SHP77 (cell line): ENCODE measurements at regions not wholly inside any gene's neighbourhood (a gene's known extent, or its start where the extent isn't known, plus 50 kb on each side); places are given as distances from the start of the nearest gene placed in this dataset.

Experiments used
- DNase-seq, 2 experiments: peaks; one replicate each; lab custom pipeline; 2025; lab: John Stamatoyannopoulos, UW

- DNase-seq, result no peak
Observed at GRCh38 chr2:160630801-160631590, 137.4 kb upstream of the RBMS1 start.

GRCh38 chr2:160632084-160632975 lies 138.7 kb upstream of the RBMS1 start:
- DNase-seq, result no peak

GRCh38 chr2:160634436-160634835 lies 140.8 kb upstream of the RBMS1 start:
- DNase-seq, result no peak

- no peak for DNase-seq
Observed at GRCh38 chr2:160635488-160635887, 141.9 kb upstream of the RBMS1 start.

- DNase-seq, result no peak
Observed at GRCh38 chr2:160639472-160639871, 145.9 kb upstream of the RBMS1 start.

- DNase-seq, result no peak
Observed at GRCh38 chr2:160646684-160647444, 153.3 kb upstream of the RBMS1 start.

GRCh38 chr2:160647967-160648685 lies 154.5 kb upstream of the RBMS1 start:
- no peak for DNase-seq

GRCh38 chr2:160649698-160650097 lies 156.1 kb upstream of the RBMS1 start:
- DNase-seq, result no peak

- no peak for DNase-seq
Observed at GRCh38 chr2:160650196-160651118, 156.8 kb upstream of the RBMS1 start.

- DNase-seq, result no peak
Observed at GRCh38 chr2:160651416-160652200, 158.0 kb upstream of the RBMS1 start.

- DNase-seq, result no peak
Observed at GRCh38 chr2:160652236-160652635, 158.6 kb upstream of the RBMS1 start.

GRCh38 chr2:160657196-160657595 lies 163.6 kb upstream of the RBMS1 start:
- DNase-seq, result no peak

GRCh38 chr2:160658851-160659250 lies 165.2 kb upstream of the RBMS1 start:
- no peak for DNase-seq

GRCh38 chr2:160660741-160661140 lies 167.1 kb upstream of the RBMS1 start:
- DNase-seq, result no peak

- DNase-seq, result no peak
Observed at GRCh38 chr2:160664603-160665140, 171.1 kb upstream of the RBMS1 start.

- DNase-seq, result no peak
Observed at GRCh38 chr2:160666154-160667060, 172.8 kb upstream of the RBMS1 start.

- DNase-seq, result no peak
Observed at GRCh38 chr2:160667811-160668210, 174.2 kb upstream of the RBMS1 start.

- no peak for DNase-seq
Observed at GRCh38 chr2:160670618-160671017, 177.0 kb upstream of the RBMS1 start.
